ENCODE measurements at regions not wholly inside any gene's neighbourhood (a gene's known extent, or its start where the extent isn't known, plus 50 kb on each side); places are given as distances from the start of the nearest gene placed in this dataset.

GRCh38 chr6:66357781-66358180, 650.8 kb upstream of the EYS start:
- TF ChIP-seq ZNF335 (tag by site-specific recombination; conservative IDR thresholded peaks at IDR 0.05) (no peak), ZBTB20 (tag by site-specific recombination; IDR thresholded peaks at IDR 0.05) (no peak), ZBTB17 (tag by site-specific recombination; IDR thresholded peaks at IDR 0.05) (no peak), ZXDB (tag by site-specific recombination; IDR thresholded peaks at IDR 0.05) (no peak), CTCF (tag by site-specific recombination; IDR thresholded peaks at IDR 0.05) (no peak)

Data from HEK293 (cell line).